ENCODE measurements at regions not wholly inside any gene's neighbourhood (a gene's known extent, or its start where the extent isn't known, plus 50 kb on each side); places are given as distances from the start of the nearest gene placed in this dataset.
"Not testable (repeated sequence)": the region's sequence is repeated elsewhere in the genome, so short reads cannot be mapped to it uniquely, and the experiment has no call there.

DNA sequence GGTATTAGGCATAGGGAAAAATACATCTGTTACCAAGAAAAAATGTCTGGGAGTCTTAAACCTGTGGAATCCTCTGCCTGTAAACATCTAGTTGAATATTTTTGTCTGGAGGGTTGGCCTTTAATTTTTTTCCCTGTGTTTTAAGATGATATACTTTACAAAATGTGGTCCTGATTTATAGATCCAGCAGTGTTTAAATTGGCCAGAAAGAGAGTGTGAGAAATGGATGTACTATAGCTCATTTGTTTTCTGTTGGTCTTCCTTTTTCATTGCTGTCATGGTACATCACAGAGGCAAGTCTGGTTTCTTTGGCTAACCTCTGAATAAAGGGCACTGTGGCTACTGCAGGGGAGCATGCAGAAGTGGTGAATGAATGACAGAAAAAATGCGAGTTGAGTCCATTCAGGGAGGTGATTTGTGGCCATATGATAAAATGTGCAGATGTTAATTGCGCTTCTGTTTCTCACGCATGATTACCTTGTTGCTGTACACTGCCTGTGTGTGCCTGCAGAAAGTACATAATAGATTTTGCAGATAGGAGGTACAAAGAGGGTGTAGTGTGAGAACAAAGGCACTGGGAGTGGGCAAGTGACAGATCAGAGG is 150.0 kb downstream of the NFKBIZ start:
- no peak for DNase-seq

GRCh38 chr3:102000620-102001209 is 151.4 kb downstream of the NFKBIZ start:
- DNase-seq: no peak

DNA sequence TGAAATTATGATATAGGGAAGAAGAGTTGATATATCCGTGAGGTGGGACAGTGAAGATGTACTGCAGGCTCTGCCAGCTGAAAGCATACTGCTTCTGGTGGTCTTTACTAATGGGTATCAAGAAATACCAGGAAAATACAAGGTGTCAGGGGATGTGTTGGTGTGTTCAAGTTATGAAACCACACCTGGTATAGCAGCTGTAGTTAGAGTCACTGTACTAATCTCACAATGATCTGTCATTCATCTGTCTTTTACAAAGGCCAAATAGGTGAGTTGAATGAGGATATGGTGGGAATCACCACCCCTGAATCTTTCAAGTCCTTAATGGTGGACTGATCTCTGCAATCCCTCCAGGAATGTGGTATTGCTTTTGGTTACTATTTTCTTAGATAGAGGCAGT is 152.7 kb downstream of the NFKBIZ start:
- no peak for DNase-seq

DNA sequence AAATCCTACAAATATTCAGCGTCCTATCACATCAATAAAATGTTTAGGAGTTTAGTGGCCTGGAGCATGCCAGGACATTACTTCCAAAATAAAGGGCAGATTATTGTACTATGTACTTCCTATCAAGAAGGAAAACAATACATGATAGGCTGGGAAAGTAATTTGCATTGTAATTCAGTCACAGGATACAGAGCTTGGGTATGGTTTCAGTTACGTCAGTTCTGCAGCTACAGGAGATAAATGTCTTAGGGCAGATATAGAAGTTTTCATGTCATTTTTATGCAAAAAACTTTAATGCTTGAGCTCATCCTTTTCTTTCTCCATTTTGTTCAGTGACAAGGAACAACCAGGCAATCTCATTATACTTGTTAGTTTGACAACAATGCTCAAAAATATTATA is 155.2 kb downstream of the NFKBIZ start:
- no peak for DNase-seq

GRCh38 chr3:102005551-102005950 is 156.2 kb downstream of the NFKBIZ start:
- DNase-seq: no peak

DNA sequence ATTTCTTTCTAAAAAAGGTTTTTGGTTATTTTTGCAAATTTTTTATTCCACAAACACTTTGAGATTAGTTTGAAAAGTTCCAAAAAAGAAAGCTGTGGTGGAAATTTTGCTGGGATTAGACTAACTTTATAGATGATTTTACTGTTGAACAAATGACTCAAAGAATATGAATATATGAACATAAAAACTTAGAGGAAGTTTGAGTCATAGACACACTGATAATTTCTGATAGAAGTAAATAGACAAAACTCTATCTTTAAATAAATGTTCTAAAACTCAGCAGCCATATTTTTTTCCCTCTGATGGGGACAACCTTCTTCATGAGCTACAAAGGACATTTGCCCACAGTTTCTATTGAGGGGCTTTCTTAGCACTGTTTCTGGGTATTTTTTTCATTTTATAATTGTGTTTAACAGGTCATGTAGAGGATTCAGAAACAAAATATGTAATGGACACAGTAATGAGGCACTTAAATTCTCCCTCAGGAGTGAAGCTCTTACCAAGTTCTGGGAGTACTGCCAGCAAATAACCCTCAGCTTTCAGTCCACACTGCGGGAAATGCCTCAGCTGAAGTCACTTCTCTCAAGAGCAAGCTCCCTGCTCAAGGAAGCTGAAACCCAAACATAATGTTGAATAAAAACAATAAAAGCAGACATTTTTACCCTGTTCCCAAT is 157.6 kb downstream of the NFKBIZ start:
- DNase-seq: no peak

DNA sequence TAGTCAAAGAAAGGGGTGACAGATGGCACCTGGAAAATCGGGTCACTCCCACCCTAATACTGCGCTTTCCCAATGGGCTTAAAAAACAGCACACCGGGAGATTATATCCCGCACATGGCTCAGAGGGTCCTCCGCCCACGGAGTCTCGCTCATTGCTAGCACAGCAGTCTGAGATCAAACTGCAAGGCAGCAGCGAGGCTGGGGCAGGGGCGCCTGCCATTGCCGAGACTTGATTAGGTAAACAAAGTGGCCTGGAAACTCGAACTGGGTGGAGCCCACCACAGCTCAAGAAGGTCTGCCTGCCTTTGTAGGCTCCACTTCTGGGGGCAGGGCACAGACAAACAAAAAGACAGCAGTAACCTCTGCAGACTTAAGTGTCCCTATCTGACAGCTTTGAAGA is 159.1 kb downstream of the NFKBIZ start:
- DNase-seq: not testable (repeated sequence)

DNA sequence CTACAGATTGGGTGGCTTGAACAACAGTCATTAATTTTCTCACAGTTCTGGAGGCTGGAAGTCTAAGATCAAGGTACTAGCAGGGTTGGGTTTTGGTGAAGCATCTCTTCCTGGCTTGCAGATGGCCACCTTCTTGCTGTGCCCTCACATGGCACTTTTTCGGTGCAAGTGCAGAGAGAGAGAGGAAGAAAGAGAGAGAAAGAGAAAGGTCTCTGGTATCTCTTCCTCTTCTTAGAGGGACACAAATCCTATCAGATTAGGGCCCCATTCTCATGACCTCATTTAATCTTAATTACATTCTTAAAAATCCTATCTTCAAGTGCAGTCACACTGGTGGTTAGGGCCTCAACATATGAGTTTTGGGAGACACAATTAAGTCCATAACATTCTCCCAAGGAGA is 167.1 kb downstream of the NFKBIZ start:
- DNase-seq: no peak

DNA sequence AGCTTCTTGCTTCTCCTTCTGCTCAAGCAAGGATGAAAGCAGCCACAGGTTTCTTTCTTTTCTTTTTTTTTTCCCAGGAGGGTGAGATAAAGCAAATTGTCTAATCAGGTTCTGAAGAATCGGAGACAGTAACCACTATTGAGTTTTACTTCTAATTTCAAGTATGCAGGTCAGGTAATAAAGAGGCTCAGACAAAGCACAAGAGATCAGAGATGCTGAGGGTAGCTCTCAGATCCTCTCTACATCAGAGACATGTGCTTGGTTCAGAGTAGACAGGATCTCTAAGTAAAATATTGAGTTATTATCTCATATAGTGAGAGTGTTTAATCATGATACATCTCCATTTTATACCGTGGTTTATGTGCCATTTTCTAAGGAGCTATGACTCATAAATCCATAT is 168.5 kb downstream of the NFKBIZ start:
- no peak for DNase-seq

DNA sequence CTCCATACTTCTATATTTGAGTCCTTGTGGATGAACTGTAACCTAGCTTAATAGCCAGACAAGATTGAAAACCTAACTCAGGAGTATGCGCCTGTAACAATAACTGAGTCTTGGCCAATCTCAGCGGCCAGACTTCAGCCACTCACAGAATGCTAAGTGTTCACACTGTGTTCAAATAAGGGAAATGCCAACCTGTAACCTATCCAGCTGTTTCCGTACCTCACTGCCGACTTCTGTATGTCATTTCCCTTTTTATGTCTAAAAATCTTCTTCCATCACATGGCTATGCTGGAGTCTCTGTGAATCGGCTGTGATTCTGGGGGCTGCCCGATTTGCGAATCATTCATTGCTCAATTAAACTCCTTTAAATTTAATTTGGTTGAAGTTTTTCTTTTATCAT is 169.2 kb downstream of the NFKBIZ start:
- DNase-seq: no peak

DNA sequence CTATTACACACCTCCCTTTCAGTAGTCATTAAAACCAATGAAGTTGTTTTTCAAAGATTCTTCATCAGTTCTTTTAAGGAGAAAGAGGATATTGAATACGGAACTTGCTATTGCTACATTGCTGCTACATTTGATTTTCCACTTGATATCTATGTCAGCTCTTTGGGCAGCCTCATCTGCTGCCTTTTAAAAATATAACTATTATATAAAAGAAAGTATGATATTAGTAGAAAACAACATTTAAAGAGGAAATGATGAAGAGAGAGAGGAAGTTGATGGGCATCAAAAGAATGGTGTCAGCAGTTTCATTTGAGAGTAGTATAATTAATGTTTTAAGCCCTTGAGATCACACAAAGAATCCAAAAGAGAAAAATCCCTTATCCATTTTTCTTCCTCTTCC is 171.4 kb downstream of the NFKBIZ start:
- no peak for DNase-seq

DNA sequence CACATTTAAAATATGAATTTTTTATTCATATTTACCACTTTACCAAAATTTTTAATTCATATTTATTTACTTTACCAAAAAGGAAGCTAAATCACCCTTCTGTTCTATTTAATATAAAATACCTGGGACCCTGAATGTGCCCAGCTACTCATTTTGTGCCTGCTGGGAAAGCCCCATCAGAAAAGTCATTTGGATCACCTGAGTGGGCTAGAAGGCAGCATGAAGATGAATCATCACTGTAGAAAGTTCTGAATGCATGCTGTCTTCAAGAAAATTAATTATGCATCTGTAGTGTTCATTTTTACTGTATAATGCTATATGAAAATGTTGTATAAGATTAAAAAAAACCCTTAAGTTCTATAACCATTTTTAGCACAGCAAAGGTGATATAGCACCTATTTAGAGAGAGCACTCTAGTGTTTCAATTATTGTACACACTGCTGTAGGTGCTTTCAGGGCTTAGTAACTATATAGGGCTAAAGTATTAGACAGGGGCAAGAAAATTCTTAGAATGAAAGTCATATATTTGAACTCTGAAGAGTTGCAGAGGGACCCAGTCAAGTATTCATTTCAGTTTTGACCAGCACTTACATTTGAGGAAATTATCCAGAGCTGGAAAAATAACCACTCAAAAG is 175.1 kb downstream of the NFKBIZ start:
- no peak for DNase-seq

GRCh38 chr3:102025606-102026270 is 176.4 kb downstream of the NFKBIZ start:
- no peak for DNase-seq

DNA sequence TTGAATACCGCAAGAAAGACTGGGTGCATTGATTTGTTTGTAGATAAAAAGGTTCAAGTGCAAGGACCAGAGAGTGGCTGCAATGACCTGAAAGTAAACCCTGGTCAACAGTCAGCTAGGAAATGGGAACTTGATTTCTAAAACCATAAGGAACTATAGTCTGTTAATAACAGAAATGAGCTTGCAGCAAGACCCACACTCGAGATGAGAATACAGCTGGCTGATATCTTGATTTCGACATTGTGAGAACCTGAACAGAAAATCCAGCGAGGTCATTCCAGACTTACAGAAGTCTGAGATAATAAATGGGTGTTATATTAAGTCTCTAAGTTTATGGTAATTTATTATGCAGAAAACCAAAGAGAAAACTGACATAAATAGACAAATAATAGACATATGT is 177.3 kb downstream of the NFKBIZ start:
- DNase-seq: no peak

GRCh38 chr3:102030661-102031060 is 181.3 kb downstream of the NFKBIZ start:
- DNase-seq: no peak

DNA sequence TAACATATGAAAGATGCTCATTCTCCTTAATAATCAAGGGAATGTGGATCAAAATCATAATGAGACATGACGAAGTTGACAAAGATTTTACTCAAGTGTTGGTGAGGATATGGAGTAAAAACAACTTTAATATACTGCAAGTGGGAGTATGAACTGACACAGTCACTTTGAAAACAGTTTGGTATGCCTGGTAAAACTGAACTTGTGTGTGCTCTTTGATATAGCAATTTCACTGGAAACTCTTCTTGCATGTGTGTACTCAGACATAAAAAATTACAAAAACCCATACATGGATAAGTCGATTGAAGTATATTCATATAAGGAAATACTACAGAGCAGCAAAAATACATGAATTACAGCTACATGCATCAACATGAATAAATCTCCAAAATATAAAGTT is 182.5 kb downstream of the NFKBIZ start:
- no peak for DNase-seq

- DNase-seq: no peak
Observed at GRCh38 chr3:102032491-102033383, 183.4 kb downstream of the NFKBIZ start.

- no peak for DNase-seq
Observed at GRCh38 chr3:102034639-102035451, 185.5 kb downstream of the NFKBIZ start.

GRCh38 chr3:102036017-102036416 is 186.7 kb downstream of the NFKBIZ start:
- DNase-seq: no peak

GRCh38 chr3:102036472-102036871 is 187.2 kb downstream of the NFKBIZ start:
- no peak for DNase-seq

GRCh38 chr3:102037209-102037608 is 187.9 kb downstream of the NFKBIZ start:
- no peak for DNase-seq

GRCh38 chr3:102037791-102038190 is 188.5 kb downstream of the NFKBIZ start:
- no peak for DNase-seq

Data from NCI-H1694 treated with DMSO at 0.1 percent for 48 hours (cell line).